ENCODE measurements at regions not wholly inside any gene's neighbourhood (a gene's known extent, or its start where the extent isn't known, plus 50 kb on each side); places are given as distances from the start of the nearest gene placed in this dataset.
A peak's percentile ranks its signal among the peaks of the same experiment; 100 is the strongest.

DNA sequence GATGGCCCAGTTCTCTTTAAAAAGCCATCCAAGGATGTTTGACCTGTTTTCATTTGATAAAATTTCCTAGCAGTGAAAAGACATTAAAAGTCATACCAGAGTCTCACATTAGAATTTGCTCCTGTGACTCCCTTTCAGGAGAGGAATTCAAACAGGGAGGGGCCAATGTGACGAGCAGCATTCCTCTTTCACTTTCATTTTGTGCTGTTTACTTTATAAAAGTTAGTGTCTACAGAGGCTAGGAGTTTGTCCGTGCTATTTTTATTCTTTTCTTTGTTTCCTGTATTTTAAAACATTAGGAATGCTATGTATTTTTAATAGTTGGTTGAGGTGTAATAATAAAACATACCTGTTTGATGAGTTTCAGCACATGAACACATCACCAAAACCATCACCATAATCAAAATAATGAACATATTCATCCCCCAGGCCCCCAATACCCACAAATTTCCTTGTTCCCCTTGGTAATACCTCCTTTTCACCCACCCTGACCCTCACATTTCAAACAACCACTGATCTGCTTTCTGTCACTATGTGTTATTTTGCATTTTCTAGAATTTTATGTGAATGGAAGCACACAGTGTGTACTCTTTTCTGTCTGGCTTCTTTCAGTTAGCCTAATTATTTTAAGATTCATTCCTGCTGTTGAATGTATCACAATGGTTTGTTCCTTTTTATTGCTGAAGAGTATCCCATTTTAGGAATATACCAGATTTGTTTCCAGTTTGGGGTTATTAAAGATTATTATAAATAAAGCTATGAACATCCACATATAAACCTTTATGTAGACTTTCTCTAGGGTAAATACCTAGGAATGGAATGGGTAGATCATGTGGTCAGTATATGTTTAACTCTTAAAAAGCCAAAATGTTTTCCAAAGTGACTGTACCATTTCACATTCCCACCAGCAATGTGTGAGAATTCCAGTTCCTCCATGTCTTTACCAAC, 129.5 kb downstream of the TENT5C start:
- Histone ChIP-seq H4K20me1 (replicated peaks; ENCODE audit: control insufficient read depth, insufficient read depth, low read length) (no peaks in the 10 kb centered on the region), H3K9me3 (replicated peaks; ENCODE audit: control insufficient read depth, insufficient read depth, low read depth, low read length) (no peaks in the 10 kb centered on the region), H3K4me1 (replicated peaks in 1 of 2; ENCODE audit: control insufficient read depth in 2 of 2, insufficient read depth in 2 of 2, low read length in 2 of 2) (peaks cover 10 to 24% of the 10 kb centered on the region in 2 experiments), H3K36me3 (ENCODE audit: control insufficient read depth, insufficient read depth, low read length) (no peaks in the 10 kb centered on the region), H3K27ac (ENCODE audit: extremely low read depth, low read depth, low read length) (peak overlapping the region; percentile 34), H3K9ac (ENCODE audit: insufficient read depth in 1 of 2, low read depth in 2 of 2, low read length in 2 of 2) (peak overlapping the region in 1 of 2 experiments; percentile 40; a peak in 2 of 4 replicates), H3K79me2 (ENCODE audit: control insufficient read depth, insufficient read depth, low read length) (no peaks in the 10 kb centered on the region), H2AFZ (ENCODE audit: low read depth, low read length) (peak overlapping the region; percentile 94), H3K9me1 (ENCODE audit: control insufficient read depth, insufficient read depth, low read length) (no peaks in the 10 kb centered on the region), H3K4me3 (peak overlapping the region; percentile 7; the same call in 1 of the 2 replicates), H3K4me2 (ENCODE audit: insufficient read depth, low read length) (peak overlapping the region; percentile 73), H3K27me3 (ENCODE audit: control insufficient read depth in 2 of 2, insufficient read depth in 2 of 2, low read length in 2 of 2) (no peaks in the 10 kb centered on the region)
- no TSS peak for BruUV-seq (replicated peaks)
- DNase-seq (ENCODE audit: extremely low read depth in 1 of 4, low spot score in 3 of 4) (peak in 2 of 4 experiments; percentile 72 to 76), FAIRE-seq (peak; percentile 85), ATAC-seq (peak; percentile 82)
- POLR2A ChIA-PET, result interaction anchor here (1.1 kb wide), 1 partner anchor 262 kb away, joined by 3 read pairs; no protein-coding TSS in a partner anchor
- intact Hi-C loops (cut with micrococcal nuclease), result no loop called here
- in situ Hi-C loops (cut with MboI), result no loop called here
- CTCF ChIA-PET (ENCODE audit: low intra/inter-chr PET ratio), result no interaction called here
- 0% methylated on average over 2 of the region's 2 CpGs for WGBS (ENCODE audit: insufficient coverage, low coverage, missing lambda C conversion rate)
- peak in 1 of 2 experiments; percentile 65; a peak in 2 of 4 replicates for TF ChIP-seq MAZ (CRISPR knock-in tag; conservative IDR thresholded peaks at IDR 0.05 in 1 of 2, IDR thresholded peaks at IDR 0.05 in 1 of 2)
- no peak for TF ChIP-seq TRIM24 (IDR thresholded peaks at IDR 0.05)
- TF ChIP-seq, protein P1, sequence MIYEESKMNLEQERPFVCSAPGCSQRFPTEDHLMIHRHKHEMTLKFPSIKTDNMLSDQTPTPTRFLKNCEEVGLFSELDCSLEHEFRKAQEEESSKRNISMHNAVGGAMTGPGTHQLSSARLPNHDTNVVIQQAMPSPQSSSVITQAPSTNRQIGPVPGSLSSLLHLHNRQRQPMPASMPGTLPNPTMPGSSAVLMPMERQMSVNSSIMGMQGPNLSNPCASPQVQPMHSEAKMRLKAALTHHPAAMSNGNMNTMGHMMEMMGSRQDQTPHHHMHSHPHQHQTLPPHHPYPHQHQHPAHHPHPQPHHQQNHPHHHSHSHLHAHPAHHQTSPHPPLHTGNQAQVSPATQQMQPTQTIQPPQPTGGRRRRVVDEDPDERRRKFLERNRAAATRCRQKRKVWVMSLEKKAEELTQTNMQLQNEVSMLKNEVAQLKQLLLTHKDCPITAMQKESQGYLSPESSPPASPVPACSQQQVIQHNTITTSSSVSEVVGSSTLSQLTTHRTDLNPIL (CRISPR knock-in tag; IDR thresholded peaks at IDR 0.05), result no peak
- TF ChIP-seq FOXM1 (IDR thresholded peaks at IDR 0.05; ENCODE audit: low read depth), result peak; percentile 90
- TF ChIP-seq FOXM1 (CRISPR knock-in tag; IDR thresholded peaks at IDR 0.05; ENCODE audit: low read depth), result no peak
- TF ChIP-seq, protein P2, sequence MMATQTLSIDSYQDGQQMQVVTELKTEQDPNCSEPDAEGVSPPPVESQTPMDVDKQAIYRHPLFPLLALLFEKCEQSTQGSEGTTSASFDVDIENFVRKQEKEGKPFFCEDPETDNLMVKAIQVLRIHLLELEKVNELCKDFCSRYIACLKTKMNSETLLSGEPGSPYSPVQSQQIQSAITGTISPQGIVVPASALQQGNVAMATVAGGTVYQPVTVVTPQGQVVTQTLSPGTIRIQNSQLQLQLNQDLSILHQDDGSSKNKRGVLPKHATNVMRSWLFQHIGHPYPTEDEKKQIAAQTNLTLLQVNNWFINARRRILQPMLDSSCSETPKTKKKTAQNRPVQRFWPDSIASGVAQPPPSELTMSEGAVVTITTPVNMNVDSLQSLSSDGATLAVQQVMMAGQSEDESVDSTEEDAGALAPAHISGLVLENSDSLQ (IDR thresholded peaks at IDR 0.05), result peak; percentile 23; the same call in 1 of the 2 replicates
- TF ChIP-seq, protein P3, sequence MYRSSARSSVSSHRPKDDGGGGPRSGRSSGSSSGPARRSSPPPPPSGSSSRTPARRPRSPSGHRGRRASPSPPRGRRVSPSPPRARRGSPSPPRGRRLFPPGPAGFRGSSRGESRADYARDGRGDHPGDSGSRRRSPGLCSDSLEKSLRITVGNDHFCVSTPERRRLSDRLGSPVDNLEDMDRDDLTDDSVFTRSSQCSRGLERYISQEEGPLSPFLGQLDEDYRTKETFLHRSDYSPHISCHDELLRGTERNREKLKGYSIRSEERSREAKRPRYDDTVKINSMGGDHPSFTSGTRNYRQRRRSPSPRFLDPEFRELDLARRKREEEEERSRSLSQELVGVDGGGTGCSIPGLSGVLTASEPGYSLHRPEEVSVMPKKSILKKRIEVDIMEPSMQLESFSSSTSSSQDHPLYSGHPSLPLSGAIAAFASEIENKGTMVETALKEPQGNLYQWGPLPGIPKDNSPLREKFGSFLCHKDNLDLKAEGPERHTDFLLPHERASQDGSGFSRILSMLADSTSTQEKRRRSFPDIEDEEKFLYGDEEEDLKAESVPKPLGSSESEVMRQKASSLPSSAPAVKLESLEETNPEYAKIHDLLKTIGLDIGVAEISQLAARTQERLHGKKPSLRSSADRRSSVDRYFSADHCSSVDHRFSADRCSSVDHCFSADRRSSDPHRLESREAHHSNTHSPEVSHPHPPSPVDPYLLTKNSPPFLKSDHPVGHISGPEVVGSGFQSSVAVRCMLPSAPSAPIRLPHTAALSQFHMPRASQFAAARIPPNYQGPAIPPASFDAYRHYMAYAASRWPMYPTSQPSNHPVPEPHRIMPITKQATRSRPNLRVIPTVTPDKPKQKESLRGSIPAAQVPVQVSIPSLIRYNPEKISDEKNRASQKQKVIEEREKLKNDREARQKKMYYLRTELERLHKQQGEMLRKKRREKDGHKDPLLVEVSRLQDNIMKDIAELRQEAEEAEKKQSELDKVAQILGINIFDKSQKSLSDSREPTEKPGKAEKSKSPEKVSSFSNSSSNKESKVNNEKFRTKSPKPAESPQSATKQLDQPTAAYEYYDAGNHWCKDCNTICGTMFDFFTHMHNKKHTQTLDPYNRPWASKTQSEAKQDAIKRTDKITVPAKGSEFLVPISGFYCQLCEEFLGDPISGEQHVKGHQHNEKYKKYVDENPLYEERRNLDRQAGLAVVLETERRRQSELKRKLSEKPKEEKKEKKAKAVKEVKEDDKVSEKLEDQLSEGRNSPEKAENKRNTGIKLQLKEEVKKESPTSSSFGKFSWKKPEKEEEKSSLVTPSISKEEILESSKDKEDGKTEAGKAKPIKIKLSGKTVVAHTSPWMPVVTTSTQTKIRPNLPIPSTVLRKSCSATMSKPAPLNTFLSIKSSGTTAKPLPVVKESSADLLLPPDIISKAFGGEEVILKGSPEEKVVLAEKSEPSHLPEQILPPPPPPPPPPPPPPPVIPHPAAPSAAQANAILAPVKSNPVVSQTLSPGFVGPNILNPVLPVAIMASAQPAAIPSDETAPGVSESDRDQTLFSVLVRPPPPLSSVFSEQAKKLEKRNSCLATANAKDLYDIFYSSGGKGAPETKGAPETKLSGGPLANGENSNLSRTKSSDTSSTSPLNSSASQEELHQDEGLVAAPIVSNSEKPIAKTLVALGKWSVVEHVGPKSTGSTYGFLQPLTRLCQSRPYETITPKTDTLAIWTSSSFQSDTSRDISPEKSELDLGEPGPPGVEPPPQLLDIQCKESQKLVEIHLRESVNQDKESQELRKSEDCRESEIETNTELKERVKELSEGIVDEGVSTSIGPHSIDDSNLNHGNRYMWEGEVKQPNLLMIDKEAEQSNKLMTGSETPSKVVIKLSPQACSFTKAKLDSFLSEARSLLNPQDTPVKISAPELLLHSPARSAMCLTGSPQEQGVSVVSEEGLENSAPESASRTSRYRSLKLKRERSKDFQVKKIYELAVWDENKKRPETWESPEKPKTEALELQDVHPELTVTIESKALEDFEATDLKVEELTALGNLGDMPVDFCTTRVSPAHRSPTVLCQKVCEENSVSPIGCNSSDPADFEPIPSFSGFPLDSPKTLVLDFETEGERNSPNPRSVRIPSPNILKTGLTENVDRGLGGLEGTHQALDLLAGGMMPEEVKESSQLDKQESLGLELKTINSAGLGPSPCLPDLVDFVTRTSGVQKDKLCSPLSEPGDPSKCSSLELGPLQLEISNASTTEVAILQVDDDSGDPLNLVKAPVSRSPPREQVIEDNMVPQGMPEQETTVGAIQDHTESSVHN (IDR thresholded peaks at IDR 0.05; ENCODE audit: borderline replicate concordance in 1 of 2, low read depth in 1 of 2), result 0 out of 4 replicates have a peak, but pooled peaks of 1 of the 2 experiments have one; percentile 89
- no peak for TF ChIP-seq NR2C1 (IDR thresholded peaks at IDR 0.05)
- no peak for TF ChIP-seq NR2C1 (tag; IDR thresholded peaks at IDR 0.05)
